Neural cell (in vitro differentiated cells): ENCODE measurements at regions not wholly inside any gene's neighbourhood (a gene's known extent, or its start where the extent isn't known, plus 50 kb on each side); places are given as distances from the start of the nearest gene placed in this dataset.

Experiments
- H2AFZ ChIP-seq: fragments of 200-600, 300-800 bp; sonication (generic), shearing (Covaris generic); 2 replicates; pipeline ENCODE4 v1.6.0; 2014; ENCODE audit warnings: low read depth, mild to moderate bottlenecking, antibody characterized with exemption, low read length, moderate library complexity
- H3F3A ChIP-seq: fragments of 200-600 bp; shearing (Covaris generic); 2 replicates; pipeline ENCODE4 v1.6.1; 2016; ENCODE audit warnings: mild to moderate bottlenecking, moderate library complexity, mixed read lengths, antibody characterized with exemption, low read length; ENCODE audit not compliant: insufficient read depth, poor library complexity, severe bottlenecking
- H3K27ac ChIP-seq: fragments of 200-600, 300-800 bp; sonication (generic), shearing (Covaris generic); 2 replicates; pipeline ENCODE4 v1.5.1; 2014; ENCODE audit warnings: mild to moderate bottlenecking, low read length, moderate library complexity
- H3K27me3 ChIP-seq: fragments of 300-800, 200-600 bp; sonication (generic), shearing (Covaris generic); 2 replicates; pipeline ENCODE4 v1.6.0; 2014; ENCODE audit warnings: mild to moderate bottlenecking, low read depth, low read length, moderate library complexity; ENCODE audit not compliant: insufficient read depth
- H3K36me3 ChIP-seq: fragments of 300-800, 200-600 bp; sonication (generic), shearing (Covaris generic); 2 replicates; pipeline ENCODE4 v1.5.1; 2014; ENCODE audit warnings: mild to moderate bottlenecking, antibody characterized with exemption, low read length, moderate library complexity; ENCODE audit not compliant: insufficient read depth
- H3K4me2 ChIP-seq: fragments of 300-800, 200-600 bp; sonication (generic), shearing (Covaris generic); 2 replicates; pipeline ENCODE4 v1.6.0; 2014; ENCODE audit warnings: mild to moderate bottlenecking, low read length
- H3K4me3 ChIP-seq: fragments of 300-800, 200-600 bp; sonication (generic), shearing (Covaris generic); 2 replicates; pipeline ENCODE4 v1.5.1; 2014; ENCODE audit warnings: mild to moderate bottlenecking, low read length, moderate library complexity
- H3K79me2 ChIP-seq: fragments of 200-600 bp; shearing (Covaris generic); replicated peaks from 2 replicates; pipeline ENCODE4 v1.6.0; 2014; ENCODE audit warnings: mild to moderate bottlenecking, low read length, moderate library complexity; ENCODE audit not compliant: insufficient read depth
- H3K9ac ChIP-seq: fragments of 300-800, 200-600 bp; sonication (generic), shearing (Covaris generic); 2 replicates; pipeline ENCODE4 v1.6.1; 2016; ENCODE audit warnings: mild to moderate bottlenecking, low read length, mixed read lengths
- H3K9me2 ChIP-seq: fragments of 200-600 bp; shearing (Covaris generic); 2 replicates; pipeline ENCODE4 v1.6.1; 2016; ENCODE audit warnings: mild to moderate bottlenecking, low read length, mixed read lengths; ENCODE audit not compliant: insufficient read depth
- H3K9me3 ChIP-seq: fragments of 200-600, 300-800 bp; sonication (generic), shearing (Covaris generic); 2 replicates; pipeline ENCODE4 v1.6.1; 2016; ENCODE audit warnings: mild to moderate bottlenecking, mixed run types, low read length, moderate library complexity, mixed read lengths
- H4K20me1 ChIP-seq: fragments of 200-600 bp; shearing (Covaris generic); 2 replicates; pipeline ENCODE4 v1.6.1; 2016; ENCODE audit warnings: mild to moderate bottlenecking, mixed run types; ENCODE audit not compliant: insufficient read depth
- EP300 ChIP-seq: fragments of 450-650 bp; conservative IDR thresholded peaks from 2 replicates; pipeline ENCODE4 v1.6.1; 2014; ENCODE audit warnings: antibody characterized with exemption, mild to moderate bottlenecking, moderate library complexity; ENCODE audit not compliant: poor library complexity, severe bottlenecking
- EZH2 ChIP-seq: fragments of 200-600, 300-800 bp; shearing (Covaris generic), sonication (generic); IDR thresholded peaks from 2 replicates; pipeline ENCODE4 v1.6.1; 2014; ENCODE audit warnings: antibody characterized with exemption, low read length, borderline replicate concordance, mild to moderate bottlenecking; ENCODE audit not compliant: insufficient read depth, poor library complexity, severe bottlenecking
- MXI1 ChIP-seq: fragments of 450-650 bp; conservative IDR thresholded peaks from 2 replicates; pipeline ENCODE4 v1.6.1; 2014; ENCODE audit warnings: antibody characterized with exemption, mild to moderate bottlenecking; ENCODE audit not compliant: poor library complexity, severe bottlenecking
- POLR2AphosphoS5 ChIP-seq: IDR thresholded peaks from 2 replicates; pipeline ENCODE4 v1.6.1; 2012
- RAD21 ChIP-seq: fragments of 450-650 bp; conservative IDR thresholded peaks from 2 replicates; pipeline ENCODE4 v1.6.1; 2014; ENCODE audit warnings: antibody characterized with exemption, mild to moderate bottlenecking, moderate library complexity
- SMC3 ChIP-seq: fragments of 450-650 bp; conservative IDR thresholded peaks from 2 replicates; pipeline ENCODE4 v1.6.1; 2014; ENCODE audit warnings: antibody characterized with exemption, mild to moderate bottlenecking, moderate library complexity; ENCODE audit not compliant: poor library complexity
- TAF1 ChIP-seq: IDR thresholded peaks from 2 replicates; pipeline ENCODE4 v1.6.1; 2012; ENCODE audit warnings: low read depth
- TF ChIP-seq, protein P1 (sequence below): IDR thresholded peaks from 2 replicates; pipeline ENCODE4 v1.6.1; 2012; ENCODE audit warnings: borderline replicate concordance
- TF ChIP-seq, protein P2 (sequence below): fragments of 450-650 bp; IDR thresholded peaks from 2 replicates; pipeline ENCODE4 v1.5.1; 2014; ENCODE audit warnings: antibody characterized with exemption, mild to moderate bottlenecking, moderate library complexity; ENCODE audit not compliant: poor library complexity, severe bottlenecking

DNA sequence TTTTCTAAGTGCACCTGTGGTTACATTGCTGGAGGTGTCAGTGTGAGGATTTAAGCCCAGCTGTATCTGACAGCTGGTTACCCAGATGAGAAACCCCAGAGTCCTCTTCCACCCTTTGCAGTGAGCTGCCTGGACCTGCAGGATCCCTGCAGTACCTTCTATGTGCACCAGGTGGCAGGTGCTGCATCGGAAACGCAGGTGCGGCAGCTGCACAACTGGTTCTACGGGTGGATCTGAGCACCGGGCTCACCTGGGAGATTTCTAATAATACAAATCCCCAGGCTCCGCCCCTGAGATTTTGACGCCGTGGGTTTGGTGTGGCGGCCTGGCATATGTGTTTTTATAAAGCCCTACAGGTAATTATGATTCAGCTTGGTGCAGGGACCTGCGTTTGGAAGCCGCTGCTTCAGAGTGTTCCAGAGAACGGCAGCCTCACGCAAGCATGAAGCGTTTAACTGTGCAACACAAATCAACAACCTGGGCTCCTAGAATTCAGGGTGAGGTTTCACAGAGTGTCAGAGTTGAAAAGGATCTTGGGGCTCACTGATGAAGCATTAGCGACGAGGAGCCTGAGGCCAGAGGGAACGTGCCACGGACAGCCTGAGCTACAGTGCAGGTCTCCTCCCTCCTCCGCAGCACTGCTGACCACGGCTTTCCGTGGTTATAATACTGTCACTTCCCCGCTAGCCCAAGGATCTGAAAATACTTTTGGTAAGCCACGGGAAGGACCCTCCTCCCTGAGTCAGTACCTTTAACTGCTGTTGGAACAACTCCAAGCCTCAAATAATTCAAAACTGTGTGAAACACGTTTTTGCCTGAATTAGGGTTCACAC, 96.7 kb upstream of the TRABD2B start:
- Histone ChIP-seq H3K4me2 (no peak overlapping the region), H3K9ac (no peak overlapping the region), H3K4me3 (peak overlapping the region; percentile 42), H3K9me3 (no peaks in the 10 kb centered on the region), H3K9me2 (no peaks in the 10 kb centered on the region), H3K36me3 (no peaks in the 10 kb centered on the region), H2AFZ (no peak overlapping the region), H3K27ac (no peak overlapping the region), H3K27me3 (no peaks in the 10 kb centered on the region), H3K79me2 (no peaks in the 10 kb centered on the region), H3F3A (no peaks in the 10 kb centered on the region), H4K20me1 (no peaks in the 10 kb centered on the region)
- no peak for TF ChIP-seq MXI1
- TF ChIP-seq EP300: no peak
- TF ChIP-seq TAF1: no peak
- no peak for TF ChIP-seq EZH2
- peak; percentile 85 for TF ChIP-seq SMC3
- peak; percentile 70 for TF ChIP-seq RAD21
- no peak for TF ChIP-seq POLR2AphosphoS5
- TF ChIP-seq, protein P1, sequence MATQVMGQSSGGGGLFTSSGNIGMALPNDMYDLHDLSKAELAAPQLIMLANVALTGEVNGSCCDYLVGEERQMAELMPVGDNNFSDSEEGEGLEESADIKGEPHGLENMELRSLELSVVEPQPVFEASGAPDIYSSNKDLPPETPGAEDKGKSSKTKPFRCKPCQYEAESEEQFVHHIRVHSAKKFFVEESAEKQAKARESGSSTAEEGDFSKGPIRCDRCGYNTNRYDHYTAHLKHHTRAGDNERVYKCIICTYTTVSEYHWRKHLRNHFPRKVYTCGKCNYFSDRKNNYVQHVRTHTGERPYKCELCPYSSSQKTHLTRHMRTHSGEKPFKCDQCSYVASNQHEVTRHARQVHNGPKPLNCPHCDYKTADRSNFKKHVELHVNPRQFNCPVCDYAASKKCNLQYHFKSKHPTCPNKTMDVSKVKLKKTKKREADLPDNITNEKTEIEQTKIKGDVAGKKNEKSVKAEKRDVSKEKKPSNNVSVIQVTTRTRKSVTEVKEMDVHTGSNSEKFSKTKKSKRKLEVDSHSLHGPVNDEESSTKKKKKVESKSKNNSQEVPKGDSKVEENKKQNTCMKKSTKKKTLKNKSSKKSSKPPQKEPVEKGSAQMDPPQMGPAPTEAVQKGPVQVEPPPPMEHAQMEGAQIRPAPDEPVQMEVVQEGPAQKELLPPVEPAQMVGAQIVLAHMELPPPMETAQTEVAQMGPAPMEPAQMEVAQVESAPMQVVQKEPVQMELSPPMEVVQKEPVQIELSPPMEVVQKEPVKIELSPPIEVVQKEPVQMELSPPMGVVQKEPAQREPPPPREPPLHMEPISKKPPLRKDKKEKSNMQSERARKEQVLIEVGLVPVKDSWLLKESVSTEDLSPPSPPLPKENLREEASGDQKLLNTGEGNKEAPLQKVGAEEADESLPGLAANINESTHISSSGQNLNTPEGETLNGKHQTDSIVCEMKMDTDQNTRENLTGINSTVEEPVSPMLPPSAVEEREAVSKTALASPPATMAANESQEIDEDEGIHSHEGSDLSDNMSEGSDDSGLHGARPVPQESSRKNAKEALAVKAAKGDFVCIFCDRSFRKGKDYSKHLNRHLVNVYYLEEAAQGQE: no peak
- TF ChIP-seq, protein P2, sequence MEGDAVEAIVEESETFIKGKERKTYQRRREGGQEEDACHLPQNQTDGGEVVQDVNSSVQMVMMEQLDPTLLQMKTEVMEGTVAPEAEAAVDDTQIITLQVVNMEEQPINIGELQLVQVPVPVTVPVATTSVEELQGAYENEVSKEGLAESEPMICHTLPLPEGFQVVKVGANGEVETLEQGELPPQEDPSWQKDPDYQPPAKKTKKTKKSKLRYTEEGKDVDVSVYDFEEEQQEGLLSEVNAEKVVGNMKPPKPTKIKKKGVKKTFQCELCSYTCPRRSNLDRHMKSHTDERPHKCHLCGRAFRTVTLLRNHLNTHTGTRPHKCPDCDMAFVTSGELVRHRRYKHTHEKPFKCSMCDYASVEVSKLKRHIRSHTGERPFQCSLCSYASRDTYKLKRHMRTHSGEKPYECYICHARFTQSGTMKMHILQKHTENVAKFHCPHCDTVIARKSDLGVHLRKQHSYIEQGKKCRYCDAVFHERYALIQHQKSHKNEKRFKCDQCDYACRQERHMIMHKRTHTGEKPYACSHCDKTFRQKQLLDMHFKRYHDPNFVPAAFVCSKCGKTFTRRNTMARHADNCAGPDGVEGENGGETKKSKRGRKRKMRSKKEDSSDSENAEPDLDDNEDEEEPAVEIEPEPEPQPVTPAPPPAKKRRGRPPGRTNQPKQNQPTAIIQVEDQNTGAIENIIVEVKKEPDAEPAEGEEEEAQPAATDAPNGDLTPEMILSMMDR: peak; percentile 81

DNA sequence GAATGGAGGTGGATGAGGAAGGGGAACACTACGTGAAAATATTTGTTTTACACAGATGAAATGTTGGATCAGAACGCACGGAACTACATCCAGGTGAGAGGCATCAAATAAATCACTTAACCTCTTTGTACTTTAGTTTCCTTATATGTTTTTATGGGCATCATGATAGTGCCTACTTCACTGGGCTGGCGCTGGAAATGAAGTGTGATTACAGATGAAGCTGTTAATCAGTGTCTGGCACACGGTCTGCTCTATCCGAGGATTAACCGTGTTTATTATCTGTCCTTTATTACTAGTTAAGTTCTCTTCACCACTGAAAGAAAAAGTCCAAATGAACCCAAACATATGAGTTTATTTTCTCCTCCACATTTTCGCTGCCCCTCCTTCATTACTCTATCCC, 96.0 kb upstream of the TRABD2B start:
- H3K4me2 ChIP-seq: no peak overlapping the region
- H2AFZ ChIP-seq: no peak overlapping the region
- no peak overlapping the region for H3K4me3 ChIP-seq
- no peaks in the 10 kb centered on the region for H3K9me3 ChIP-seq
- no peaks in the 10 kb centered on the region for H3K27me3 ChIP-seq
- no peaks in the 10 kb centered on the region for H3K36me3 ChIP-seq
- no peaks in the 10 kb centered on the region for H3K79me2 ChIP-seq
- H3K27ac ChIP-seq: no peak overlapping the region
- no peaks in the 10 kb centered on the region for H4K20me1 ChIP-seq
- no peaks in the 10 kb centered on the region for H3K9me2 ChIP-seq
- no peaks in the 10 kb centered on the region for H3F3A ChIP-seq
- TF ChIP-seq MXI1: no peak
- no peak for TF ChIP-seq POLR2AphosphoS5
- TF ChIP-seq EZH2: no peak
- TF ChIP-seq TAF1: no peak
- H3K9ac ChIP-seq: no peak overlapping the region
